ENCODE measurements at regions not wholly inside any gene's neighbourhood (a gene's known extent, or its start where the extent isn't known, plus 50 kb on each side); places are given as distances from the start of the nearest gene placed in this dataset.

- no peaks in the 10 kb centered on the region for H3K4me1 ChIP-seq (ENCODE audit: control insufficient read depth in 1 of 2, insufficient read depth in 2 of 2, low read depth in 1 of 2, low read length in 1 of 2)
- no peaks in the 10 kb centered on the region for H4K20me1 ChIP-seq (ENCODE audit: insufficient read depth)
- H3K27ac ChIP-seq (ENCODE audit: low read depth in 2 of 2, low read length in 1 of 2) = no peak overlapping the region
- H3K79me2 ChIP-seq (ENCODE audit: insufficient read depth) = no peaks in the 10 kb centered on the region
- ChIA-PET POLR2A (no interaction called here), CTCF (interaction anchor here (0.7 kb wide), 1 partner anchor 119 kb away, joined by 3 read pairs; no protein-coding TSS in a partner anchor)
- no peaks in the 10 kb centered on the region for H3K9me3 ChIP-seq
- TF ChIP-seq, protein P1, sequence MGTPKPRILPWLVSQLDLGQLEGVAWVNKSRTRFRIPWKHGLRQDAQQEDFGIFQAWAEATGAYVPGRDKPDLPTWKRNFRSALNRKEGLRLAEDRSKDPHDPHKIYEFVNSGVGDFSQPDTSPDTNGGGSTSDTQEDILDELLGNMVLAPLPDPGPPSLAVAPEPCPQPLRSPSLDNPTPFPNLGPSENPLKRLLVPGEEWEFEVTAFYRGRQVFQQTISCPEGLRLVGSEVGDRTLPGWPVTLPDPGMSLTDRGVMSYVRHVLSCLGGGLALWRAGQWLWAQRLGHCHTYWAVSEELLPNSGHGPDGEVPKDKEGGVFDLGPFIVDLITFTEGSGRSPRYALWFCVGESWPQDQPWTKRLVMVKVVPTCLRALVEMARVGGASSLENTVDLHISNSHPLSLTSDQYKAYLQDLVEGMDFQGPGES (IDR thresholded peaks at IDR 0.05; ENCODE audit: low read depth, low read length) = no peak
- TF ChIP-seq JUND (IDR thresholded peaks at IDR 0.05) = no peak
- no peak for TF ChIP-seq MAX (IDR thresholded peaks at IDR 0.05; ENCODE audit: low read depth)
- TF ChIP-seq RAD21 (IDR thresholded peaks at IDR 0.05; ENCODE audit: low read length) = no peak
- H3K36me3 ChIP-seq (replicated peaks in 1 of 2; ENCODE audit: control insufficient read depth in 1 of 2, insufficient read depth in 2 of 2, low read length in 1 of 2) = no peaks in the 10 kb centered on the region
- H2AFZ ChIP-seq (ENCODE audit: low read depth) = no peak overlapping the region
- peaks cover 4% of the 10 kb centered on the region; the same call in 1 of the 2 replicates for H3K27me3 ChIP-seq (ENCODE audit: insufficient read depth)
- H3K4me3 ChIP-seq (ENCODE audit: low read depth in 2 of 2, low read length in 1 of 2) = no peak overlapping the region
- no peaks in the 10 kb centered on the region for H3K9me2 ChIP-seq
- no peak overlapping the region for H3K4me2 ChIP-seq
- no peak for DNase-seq
- H3K9ac ChIP-seq = no peak overlapping the region
- H3F3A ChIP-seq (replicated peaks; ENCODE audit: insufficient read depth) = no peaks in the 10 kb centered on the region
- 1% methylated on average over 2 of the region's 2 CpGs for WGBS (ENCODE audit: low lambda C conversion rate)
Measured at GRCh38 chr12:33669349-33669748, 229.7 kb upstream of the SYT10 start.

DNA sequence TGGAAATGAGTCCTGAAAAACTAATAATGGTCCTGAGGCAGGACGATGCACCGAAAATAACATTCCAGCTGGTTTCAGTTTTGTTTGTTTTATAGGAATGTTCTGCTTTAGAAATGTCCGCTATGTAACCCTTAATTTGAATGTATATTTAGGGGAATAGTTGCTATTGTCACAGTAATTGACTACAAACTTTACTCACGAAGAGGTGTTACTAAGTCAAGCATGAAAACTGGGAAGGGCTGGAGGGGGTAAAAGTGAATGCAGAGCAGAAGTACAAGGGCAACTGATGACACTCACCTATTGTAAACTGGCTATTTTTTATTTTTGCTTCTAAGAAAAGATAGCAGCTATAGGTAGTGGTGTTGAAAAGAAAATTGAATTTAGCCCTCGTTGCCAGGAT is 230.7 kb upstream of the SYT10 start:
- CTCF ChIA-PET = no interaction called here
- no peak overlapping the region; a peak in 1 of 4 replicates for H3K4me3 ChIP-seq (ENCODE audit: low read depth in 2 of 2, low read length in 1 of 2)
- POLR2A ChIA-PET = no interaction called here
- H3K27ac ChIP-seq (ENCODE audit: low read depth in 2 of 2, low read length in 1 of 2) = no peak overlapping the region
- H3K36me3 ChIP-seq (replicated peaks in 1 of 2; ENCODE audit: control insufficient read depth in 1 of 2, insufficient read depth in 2 of 2, low read length in 1 of 2) = no peaks in the 10 kb centered on the region
- under 1% methylated on average over 5 of the region's 5 CpGs for WGBS (ENCODE audit: low lambda C conversion rate)
- H3K9me3 ChIP-seq = no peaks in the 10 kb centered on the region
- no peak overlapping the region for H2AFZ ChIP-seq (ENCODE audit: low read depth)
- no peaks in the 10 kb centered on the region for H4K20me1 ChIP-seq (ENCODE audit: insufficient read depth)
- no peaks in the 10 kb centered on the region for H3K9me2 ChIP-seq
- no peaks in the 10 kb centered on the region for H3K79me2 ChIP-seq (ENCODE audit: insufficient read depth)
- H3K27me3 ChIP-seq (ENCODE audit: insufficient read depth) = peaks cover 4% of the 10 kb centered on the region; the same call in 1 of the 2 replicates
- H3K9ac ChIP-seq = no peak overlapping the region
- no peaks in the 10 kb centered on the region for H3F3A ChIP-seq (replicated peaks; ENCODE audit: insufficient read depth)
- no peak for DNase-seq
- no peak overlapping the region for H3K4me2 ChIP-seq
- no peaks in the 10 kb centered on the region for H3K4me1 ChIP-seq (ENCODE audit: control insufficient read depth in 1 of 2, insufficient read depth in 2 of 2, low read depth in 1 of 2, low read length in 1 of 2)
- TF ChIP-seq RXRA (IDR thresholded peaks at IDR 0.05; ENCODE audit: borderline replicate concordance, low read depth) = no peak
- no peak for TF ChIP-seq ELF1 (IDR thresholded peaks at IDR 0.05)
- TF ChIP-seq, protein P2, sequence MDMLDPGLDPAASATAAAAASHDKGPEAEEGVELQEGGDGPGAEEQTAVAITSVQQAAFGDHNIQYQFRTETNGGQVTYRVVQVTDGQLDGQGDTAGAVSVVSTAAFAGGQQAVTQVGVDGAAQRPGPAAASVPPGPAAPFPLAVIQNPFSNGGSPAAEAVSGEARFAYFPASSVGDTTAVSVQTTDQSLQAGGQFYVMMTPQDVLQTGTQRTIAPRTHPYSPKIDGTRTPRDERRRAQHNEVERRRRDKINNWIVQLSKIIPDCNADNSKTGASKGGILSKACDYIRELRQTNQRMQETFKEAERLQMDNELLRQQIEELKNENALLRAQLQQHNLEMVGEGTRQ (IDR thresholded peaks at IDR 0.05; ENCODE audit: borderline replicate concordance, low read depth, low read length) = no peak
- TF ChIP-seq REST (IDR thresholded peaks at IDR 0.05; ENCODE audit: low read depth, low read length) = no peak
- TF ChIP-seq TCF12 (IDR thresholded peaks at IDR 0.05) = no peak
- no peak for TF ChIP-seq RCOR1 (IDR thresholded peaks at IDR 0.05; ENCODE audit: low read length)
- TF ChIP-seq, protein P3, sequence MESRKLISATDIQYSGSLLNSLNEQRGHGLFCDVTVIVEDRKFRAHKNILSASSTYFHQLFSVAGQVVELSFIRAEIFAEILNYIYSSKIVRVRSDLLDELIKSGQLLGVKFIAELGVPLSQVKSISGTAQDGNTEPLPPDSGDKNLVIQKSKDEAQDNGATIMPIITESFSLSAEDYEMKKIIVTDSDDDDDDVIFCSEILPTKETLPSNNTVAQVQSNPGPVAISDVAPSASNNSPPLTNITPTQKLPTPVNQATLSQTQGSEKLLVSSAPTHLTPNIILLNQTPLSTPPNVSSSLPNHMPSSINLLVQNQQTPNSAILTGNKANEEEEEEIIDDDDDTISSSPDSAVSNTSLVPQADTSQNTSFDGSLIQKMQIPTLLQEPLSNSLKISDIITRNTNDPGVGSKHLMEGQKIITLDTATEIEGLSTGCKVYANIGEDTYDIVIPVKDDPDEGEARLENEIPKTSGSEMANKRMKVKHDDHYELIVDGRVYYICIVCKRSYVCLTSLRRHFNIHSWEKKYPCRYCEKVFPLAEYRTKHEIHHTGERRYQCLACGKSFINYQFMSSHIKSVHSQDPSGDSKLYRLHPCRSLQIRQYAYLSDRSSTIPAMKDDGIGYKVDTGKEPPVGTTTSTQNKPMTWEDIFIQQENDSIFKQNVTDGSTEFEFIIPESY (IDR thresholded peaks at IDR 0.05; ENCODE audit: borderline replicate concordance, low read depth) = no peak
- TF ChIP-seq MXI1 (IDR thresholded peaks at IDR 0.05; ENCODE audit: low read depth, low read length) = no peak
- TF ChIP-seq GABPA (IDR thresholded peaks at IDR 0.05; ENCODE audit: low read depth) = no peak
- TF ChIP-seq, protein P4, sequence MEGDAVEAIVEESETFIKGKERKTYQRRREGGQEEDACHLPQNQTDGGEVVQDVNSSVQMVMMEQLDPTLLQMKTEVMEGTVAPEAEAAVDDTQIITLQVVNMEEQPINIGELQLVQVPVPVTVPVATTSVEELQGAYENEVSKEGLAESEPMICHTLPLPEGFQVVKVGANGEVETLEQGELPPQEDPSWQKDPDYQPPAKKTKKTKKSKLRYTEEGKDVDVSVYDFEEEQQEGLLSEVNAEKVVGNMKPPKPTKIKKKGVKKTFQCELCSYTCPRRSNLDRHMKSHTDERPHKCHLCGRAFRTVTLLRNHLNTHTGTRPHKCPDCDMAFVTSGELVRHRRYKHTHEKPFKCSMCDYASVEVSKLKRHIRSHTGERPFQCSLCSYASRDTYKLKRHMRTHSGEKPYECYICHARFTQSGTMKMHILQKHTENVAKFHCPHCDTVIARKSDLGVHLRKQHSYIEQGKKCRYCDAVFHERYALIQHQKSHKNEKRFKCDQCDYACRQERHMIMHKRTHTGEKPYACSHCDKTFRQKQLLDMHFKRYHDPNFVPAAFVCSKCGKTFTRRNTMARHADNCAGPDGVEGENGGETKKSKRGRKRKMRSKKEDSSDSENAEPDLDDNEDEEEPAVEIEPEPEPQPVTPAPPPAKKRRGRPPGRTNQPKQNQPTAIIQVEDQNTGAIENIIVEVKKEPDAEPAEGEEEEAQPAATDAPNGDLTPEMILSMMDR (IDR thresholded peaks at IDR 0.05) = no peak
- TF ChIP-seq, protein P5, sequence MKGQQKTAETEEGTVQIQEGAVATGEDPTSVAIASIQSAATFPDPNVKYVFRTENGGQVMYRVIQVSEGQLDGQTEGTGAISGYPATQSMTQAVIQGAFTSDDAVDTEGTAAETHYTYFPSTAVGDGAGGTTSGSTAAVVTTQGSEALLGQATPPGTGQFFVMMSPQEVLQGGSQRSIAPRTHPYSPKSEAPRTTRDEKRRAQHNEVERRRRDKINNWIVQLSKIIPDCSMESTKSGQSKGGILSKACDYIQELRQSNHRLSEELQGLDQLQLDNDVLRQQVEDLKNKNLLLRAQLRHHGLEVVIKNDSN (IDR thresholded peaks at IDR 0.05; ENCODE audit: borderline replicate concordance, low read depth) = no peak
- TF ChIP-seq, protein P1 (IDR thresholded peaks at IDR 0.05; ENCODE audit: low read depth, low read length) = no peak
- TF ChIP-seq NFIC (IDR thresholded peaks at IDR 0.05; ENCODE audit: borderline replicate concordance) = no peak
